ENCODE measurements at regions not wholly inside any gene's neighbourhood (a gene's known extent, or its start where the extent isn't known, plus 50 kb on each side); places are given as distances from the start of the nearest gene placed in this dataset.
"Not testable (repeated sequence)": the region's sequence is repeated elsewhere in the genome, so short reads cannot be mapped to it uniquely, and the experiment has no call there.

DNA sequence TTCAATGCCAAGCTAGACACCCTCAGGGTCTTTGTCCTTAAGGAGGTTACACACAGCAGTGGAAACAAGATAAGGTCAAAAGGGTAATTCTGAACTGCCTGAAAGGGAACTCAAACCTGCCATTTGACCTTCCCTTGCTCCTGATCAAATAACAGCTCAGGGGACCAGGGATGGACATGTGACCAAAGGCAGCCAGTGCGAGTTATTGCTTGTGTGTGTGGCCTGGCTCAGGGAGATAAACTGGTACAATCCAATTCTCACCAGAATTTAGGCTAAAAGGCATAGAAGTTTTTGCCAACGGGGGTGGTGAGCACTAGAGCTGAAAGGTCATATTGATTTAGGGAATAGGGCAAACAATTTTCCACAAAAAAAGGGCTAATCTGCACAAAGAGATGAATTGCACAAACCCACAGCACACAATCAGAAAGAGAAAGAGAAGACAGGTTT lies 349.9 kb upstream of the AUTS2 start:
- not testable (repeated sequence) for TF ChIP-seq CTCF (conservative IDR thresholded peaks at IDR 0.05; ENCODE audit: low read length); EZH2phosphoT487 (IDR thresholded peaks at IDR 0.05; ENCODE audit: borderline replicate concordance)
